Uterus (tissue), 2 donors: ENCODE measurements at regions not wholly inside any gene's neighbourhood (a gene's known extent, or its start where the extent isn't known, plus 50 kb on each side); places are given as distances from the start of the nearest gene placed in this dataset.

Experiments used
- POLR2A ChIP-seq, 2 donors: fragments of 450-650 bp; IDR thresholded peaks; one replicate each; pipeline ENCODE4 v1.6.1; 2016; ENCODE audit warnings: antibody characterized with exemption in 2 of 2, mild to moderate bottlenecking in 1 of 2, moderate library complexity in 1 of 2
- TF ChIP-seq, protein P1 (sequence below), 4 experiments: fragments of 200-600 bp in 2 of 4; fragments of 450-650 bp in 2 of 4; sonication (generic) in 2 of 4; IDR thresholded peaks; one replicate each; pipeline ENCODE4 v1.5.1; 2016 to 2019; ENCODE audit warnings: antibody characterized with exemption in 4 of 4, mild to moderate bottlenecking in 2 of 4, moderate library complexity in 1 of 4

- TF ChIP-seq, protein P1, sequence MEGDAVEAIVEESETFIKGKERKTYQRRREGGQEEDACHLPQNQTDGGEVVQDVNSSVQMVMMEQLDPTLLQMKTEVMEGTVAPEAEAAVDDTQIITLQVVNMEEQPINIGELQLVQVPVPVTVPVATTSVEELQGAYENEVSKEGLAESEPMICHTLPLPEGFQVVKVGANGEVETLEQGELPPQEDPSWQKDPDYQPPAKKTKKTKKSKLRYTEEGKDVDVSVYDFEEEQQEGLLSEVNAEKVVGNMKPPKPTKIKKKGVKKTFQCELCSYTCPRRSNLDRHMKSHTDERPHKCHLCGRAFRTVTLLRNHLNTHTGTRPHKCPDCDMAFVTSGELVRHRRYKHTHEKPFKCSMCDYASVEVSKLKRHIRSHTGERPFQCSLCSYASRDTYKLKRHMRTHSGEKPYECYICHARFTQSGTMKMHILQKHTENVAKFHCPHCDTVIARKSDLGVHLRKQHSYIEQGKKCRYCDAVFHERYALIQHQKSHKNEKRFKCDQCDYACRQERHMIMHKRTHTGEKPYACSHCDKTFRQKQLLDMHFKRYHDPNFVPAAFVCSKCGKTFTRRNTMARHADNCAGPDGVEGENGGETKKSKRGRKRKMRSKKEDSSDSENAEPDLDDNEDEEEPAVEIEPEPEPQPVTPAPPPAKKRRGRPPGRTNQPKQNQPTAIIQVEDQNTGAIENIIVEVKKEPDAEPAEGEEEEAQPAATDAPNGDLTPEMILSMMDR (IDR thresholded peaks at IDR 0.05): no peak
- no peak for TF ChIP-seq POLR2A (IDR thresholded peaks at IDR 0.05)
These were observed 163.6 kb downstream of the C1D start for GRCh38 chr2:67899187-67899586.
